CD8-positive, alpha-beta memory T cell (primary cell): ENCODE measurements at regions not wholly inside any gene's neighbourhood (a gene's known extent, or its start where the extent isn't known, plus 50 kb on each side); places are given as distances from the start of the nearest gene placed in this dataset.
"Not testable (repeated sequence)": the region's sequence is repeated elsewhere in the genome, so short reads cannot be mapped to it uniquely, and the experiment has no call there.

Experiments used
- CTCF ChIA-PET: fragments of 350-600 bp; sonication (Branson Sonifier 250); formaldehyde crosslinking; loops from one replicate; lab custom pipeline; 2021; ENCODE audit warnings: antibody characterized with exemption; lab: Charles Lee
- POLR2A ChIA-PET: fragments of 350-600 bp; sonication (Branson Sonifier 250); formaldehyde crosslinking; loops from one replicate; lab custom pipeline; 2021; ENCODE audit warnings: antibody characterized with exemption; lab: Charles Lee
- DNase-seq, 5 donors: peaks; one replicate each; pipeline versions ENCODE4 v3.0.0 to v3.0.0-alpha.2; 2020 to 2022; ENCODE audit warnings: mixed read lengths in 1 of 5
- H3K27ac ChIP-seq: one replicate; pipeline ENCODE4 v1.7.0; 2013; ENCODE audit warnings: low read depth, mild to moderate bottlenecking, low read length, moderate library complexity
- H3K27me3 ChIP-seq: 2 replicates; pipeline ENCODE4 v1.7.0; 2013; ENCODE audit warnings: low read length, mild to moderate bottlenecking; ENCODE audit not compliant: insufficient read depth, poor library complexity, severe bottlenecking
- H3K36me3 ChIP-seq: 2 replicates; pipeline ENCODE4 v1.7.0; 2013; ENCODE audit warnings: mild to moderate bottlenecking, low read length, moderate library complexity; ENCODE audit not compliant: insufficient read depth
- H3K4me1 ChIP-seq: 2 replicates; pipeline ENCODE4 v1.7.0; 2013; ENCODE audit warnings: mild to moderate bottlenecking, low read length, moderate library complexity; ENCODE audit not compliant: insufficient read depth
- H3K4me3 ChIP-seq: 2 replicates; pipeline ENCODE4 v1.7.0; 2013; ENCODE audit warnings: mild to moderate bottlenecking, low read length
- H3K9me3 ChIP-seq: 2 replicates; pipeline ENCODE4 v1.7.0; 2013; ENCODE audit warnings: mild to moderate bottlenecking, low read length
- H3K27ac Mint-ChIP-seq, 8 donors: one replicate each; pipeline ENCODE4 v1.8.0; 2020 to 2021; ENCODE audit warnings: mixed read lengths in 8 of 8, mild to moderate bottlenecking in 6 of 8, inconsistent platforms in 3 of 8, moderate library complexity in 3 of 8
- H3K27me3 Mint-ChIP-seq, 2 donors: one replicate each; pipeline ENCODE4 v1.8.0; 2020 to 2021; ENCODE audit warnings: mixed read lengths in 2 of 2, mild to moderate bottlenecking in 1 of 2, moderate library complexity in 1 of 2
- H3K36me3 Mint-ChIP-seq, 3 donors: one replicate each; pipeline ENCODE4 v1.8.0; 2020 to 2021; ENCODE audit warnings: mixed read lengths in 3 of 3, inconsistent platforms in 1 of 3, mild to moderate bottlenecking in 1 of 3
- H3K4me1 Mint-ChIP-seq, 3 donors: one replicate each; pipeline ENCODE4 v1.8.0; 2020 to 2021; ENCODE audit warnings: mixed read lengths in 3 of 3, inconsistent platforms in 1 of 3, mild to moderate bottlenecking in 1 of 3
- H3K4me3 Mint-ChIP-seq, 7 donors: one replicate each; pipeline ENCODE4 v1.8.0; 2020 to 2021; ENCODE audit warnings: mixed read lengths in 7 of 7, mild to moderate bottlenecking in 6 of 7, moderate library complexity in 4 of 7, inconsistent platforms in 2 of 7
- H3K9me3 Mint-ChIP-seq, 5 donors: one replicate each; pipeline ENCODE4 v1.8.0; 2020 to 2022; ENCODE audit warnings: mixed read lengths in 5 of 5, mild to moderate bottlenecking in 3 of 5, moderate library complexity in 2 of 5, inconsistent platforms in 1 of 5

DNA sequence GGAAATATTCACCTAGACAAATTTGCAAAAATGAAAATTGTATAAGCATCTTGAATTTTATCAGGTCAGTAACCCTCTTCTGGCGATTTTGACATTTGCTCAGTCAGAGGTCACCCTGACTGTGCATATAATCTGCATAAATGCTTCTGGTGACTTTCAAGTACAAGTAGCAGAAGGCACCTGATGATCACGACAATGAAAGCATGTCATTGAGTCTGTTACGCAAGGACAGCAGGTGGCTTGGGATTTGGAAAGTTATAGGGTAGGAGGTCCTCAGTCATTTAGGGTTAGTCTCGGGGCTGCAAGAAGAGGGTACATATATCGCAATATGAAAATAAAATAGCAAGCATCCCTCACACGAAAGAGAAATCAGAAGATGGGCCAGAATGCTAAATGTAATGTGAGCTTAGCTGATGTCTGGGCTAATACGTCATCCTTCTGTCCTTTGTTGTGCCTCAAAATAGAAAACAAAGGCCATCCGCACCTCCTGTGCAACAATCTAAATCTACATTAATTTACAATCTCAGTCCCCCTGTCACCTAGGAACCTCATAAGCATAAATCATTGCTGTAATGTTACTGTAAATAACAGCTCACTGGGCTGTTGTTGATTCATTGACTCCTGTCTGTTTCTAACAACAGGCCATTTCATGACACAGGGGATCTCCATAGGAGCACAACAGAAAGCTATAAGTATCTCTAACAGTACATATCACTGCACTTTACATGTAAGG is 155.2 kb upstream of the RSPO3 start:
- POLR2A ChIA-PET, result no interaction called here
- H3K27ac Mint-ChIP-seq, result no peak overlapping the region
- H3K27ac ChIP-seq, result no peak overlapping the region
- H3K9me3 ChIP-seq, result no peaks in the 10 kb centered on the region
- CTCF ChIA-PET, result no interaction called here
- H3K36me3 Mint-ChIP-seq, result no peaks in the 10 kb centered on the region
- H3K27me3 Mint-ChIP-seq, result no peaks in the 10 kb centered on the region
- no peak overlapping the region for H3K4me3 ChIP-seq
- H3K4me1 Mint-ChIP-seq, result no peaks in the 10 kb centered on the region
- H3K4me1 ChIP-seq, result no peaks in the 10 kb centered on the region
- no peak overlapping the region for H3K4me3 Mint-ChIP-seq
- peaks cover 0 to 2% (median 0%) of the 10 kb centered on the region in 5 donors for H3K9me3 Mint-ChIP-seq
- no peak for DNase-seq
- H3K27me3 ChIP-seq, result no peaks in the 10 kb centered on the region
- H3K36me3 ChIP-seq, result no peaks in the 10 kb centered on the region

DNA sequence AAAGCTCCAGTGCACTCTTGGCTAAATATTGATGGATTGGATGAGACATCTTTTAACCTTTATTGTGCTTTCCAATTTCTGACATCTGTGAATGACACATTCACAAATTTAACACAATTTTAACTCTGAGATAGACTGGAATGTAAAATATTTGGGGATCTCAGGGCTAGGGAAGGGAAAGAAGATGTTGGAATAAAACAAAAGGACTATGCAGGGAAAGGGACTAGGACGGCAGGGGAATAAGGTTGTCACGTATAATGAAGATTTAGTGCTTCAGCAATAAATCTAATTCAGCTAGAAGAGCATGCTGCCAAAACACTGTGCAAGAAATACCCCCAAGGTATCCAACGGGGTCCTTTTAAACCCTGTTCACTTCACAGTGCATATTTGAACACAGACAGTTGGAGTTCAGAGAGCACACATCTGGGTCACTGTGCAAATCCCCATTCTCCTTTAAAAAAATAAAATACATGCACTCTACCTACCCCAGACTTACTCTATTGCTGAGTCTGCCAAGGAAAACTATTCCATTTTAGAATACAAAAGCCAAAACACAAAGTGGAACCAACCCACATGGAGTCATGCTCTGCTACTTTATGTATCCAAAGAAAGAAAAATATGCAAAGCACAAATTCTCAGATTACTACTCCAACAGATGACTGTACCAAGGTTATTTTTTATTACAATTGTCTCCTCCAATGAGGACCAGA is 151.0 kb upstream of the RSPO3 start:
- H3K9me3 Mint-ChIP-seq, result peaks cover 0 to 2% (median 0%) of the 10 kb centered on the region in 5 donors
- no peaks in the 10 kb centered on the region for H3K36me3 Mint-ChIP-seq
- no peaks in the 10 kb centered on the region for H3K27me3 Mint-ChIP-seq
- no peak overlapping the region for H3K27ac ChIP-seq
- H3K4me1 ChIP-seq, result no peaks in the 10 kb centered on the region
- no peak overlapping the region for H3K27ac Mint-ChIP-seq
- no peaks in the 10 kb centered on the region for H3K4me1 Mint-ChIP-seq
- H3K4me3 Mint-ChIP-seq, result no peak overlapping the region
- H3K27me3 ChIP-seq, result no peaks in the 10 kb centered on the region
- POLR2A ChIA-PET, result no interaction called here
- no peak for DNase-seq
- CTCF ChIA-PET, result no interaction called here
- H3K36me3 ChIP-seq, result no peaks in the 10 kb centered on the region
- H3K4me3 ChIP-seq, result no peak overlapping the region
- no peaks in the 10 kb centered on the region for H3K9me3 ChIP-seq

DNA sequence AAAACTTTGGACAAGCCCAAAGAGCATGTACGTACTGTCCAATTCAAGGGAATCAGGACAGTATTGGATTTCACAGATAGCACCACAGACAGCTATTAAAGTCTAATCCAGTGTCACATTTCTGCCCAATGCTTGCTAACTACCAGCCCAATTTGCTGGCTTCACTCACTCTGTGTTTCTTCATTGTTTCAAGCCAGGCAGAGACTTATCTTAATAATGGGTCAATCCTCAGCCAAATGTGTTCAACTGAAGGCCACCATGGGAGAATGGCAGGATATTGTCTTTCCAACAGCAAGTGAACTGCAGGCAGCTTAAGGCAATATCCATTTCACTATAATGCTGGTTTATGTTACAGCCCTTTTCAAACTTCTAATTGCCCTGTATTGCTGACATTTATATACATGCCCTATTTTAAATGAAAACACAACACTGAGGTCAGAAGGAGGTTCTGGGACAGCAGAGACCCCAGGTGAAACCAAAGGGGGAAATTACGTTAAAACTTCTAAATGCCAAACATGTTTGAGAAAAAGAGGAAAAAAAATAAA is 142.1 kb upstream of the RSPO3 start:
- H3K4me1 ChIP-seq, result no peaks in the 10 kb centered on the region
- H3K4me3 ChIP-seq, result no peak overlapping the region
- H3K9me3 ChIP-seq, result no peaks in the 10 kb centered on the region
- no peaks in the 10 kb centered on the region for H3K9me3 Mint-ChIP-seq
- H3K27me3 ChIP-seq, result no peaks in the 10 kb centered on the region
- H3K36me3 Mint-ChIP-seq, result no peaks in the 10 kb centered on the region
- H3K4me3 Mint-ChIP-seq, result no peak overlapping the region
- no peak for DNase-seq
- ChIA-PET CTCF (no interaction called here), POLR2A (no interaction called here)
- no peak overlapping the region for H3K27ac Mint-ChIP-seq
- H3K4me1 Mint-ChIP-seq, result no peaks in the 10 kb centered on the region
- no peaks in the 10 kb centered on the region for H3K27me3 Mint-ChIP-seq
- no peaks in the 10 kb centered on the region for H3K36me3 ChIP-seq
- H3K27ac ChIP-seq, result no peak overlapping the region

DNA sequence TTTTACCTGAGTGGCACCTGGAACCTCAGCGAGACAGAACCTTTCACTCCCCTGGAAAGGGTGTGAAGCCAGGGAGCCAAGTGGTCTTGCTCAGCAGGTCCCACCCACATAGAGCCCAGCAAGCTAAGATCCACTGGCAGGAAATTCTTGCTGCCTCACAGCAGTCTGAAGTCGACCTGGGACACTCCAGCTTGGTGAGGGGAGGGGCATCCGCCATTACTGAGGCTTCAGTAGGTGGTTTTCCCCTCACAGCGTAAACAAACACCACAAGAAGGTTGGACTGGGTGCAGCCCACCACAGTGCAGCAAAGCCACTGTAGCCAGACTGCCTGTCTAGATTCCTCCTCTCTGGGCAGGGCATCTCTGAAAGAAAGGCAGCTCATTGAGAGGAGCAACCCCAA is 134.7 kb upstream of the RSPO3 start:
- ChIA-PET POLR2A (no interaction called here), CTCF (no interaction called here)
- Histone ChIP-seq H3K9me3 (no peaks in the 10 kb centered on the region), H3K36me3 (no peaks in the 10 kb centered on the region), H3K4me3 (no peak overlapping the region), H3K27me3 (no peaks in the 10 kb centered on the region), H3K27ac (no peak overlapping the region), H3K4me1 (no peaks in the 10 kb centered on the region)
- no peaks in the 10 kb centered on the region for H3K36me3 Mint-ChIP-seq
- H3K4me1 Mint-ChIP-seq, result no peaks in the 10 kb centered on the region
- peaks cover 0 to 7% (median 3%) of the 10 kb centered on the region in 5 donors for H3K9me3 Mint-ChIP-seq
- DNase-seq, result no peak
- H3K4me3 Mint-ChIP-seq, result no peak overlapping the region
- no peaks in the 10 kb centered on the region for H3K27me3 Mint-ChIP-seq
- H3K27ac Mint-ChIP-seq, result no peak overlapping the region

DNA sequence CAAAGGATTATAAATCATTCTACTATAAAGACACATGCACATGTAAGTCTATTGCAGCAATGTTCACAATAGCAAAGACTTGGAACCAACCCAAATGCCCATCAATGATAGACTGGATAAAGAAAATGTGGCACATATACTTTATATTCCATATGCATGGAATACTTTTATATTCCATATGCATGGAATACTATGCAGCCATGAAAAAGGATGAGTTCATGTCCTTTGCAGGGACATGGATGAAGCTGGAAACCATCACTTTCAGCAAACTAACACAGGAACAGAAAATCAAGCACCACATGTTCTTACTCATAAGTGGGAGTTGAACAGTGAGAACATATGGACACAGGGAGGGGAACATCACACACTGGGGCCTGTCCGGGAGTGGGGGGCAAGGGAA is 130.3 kb upstream of the RSPO3 start:
- POLR2A ChIA-PET, CTCF ChIA-PET: not testable (repeated sequence)

DNA sequence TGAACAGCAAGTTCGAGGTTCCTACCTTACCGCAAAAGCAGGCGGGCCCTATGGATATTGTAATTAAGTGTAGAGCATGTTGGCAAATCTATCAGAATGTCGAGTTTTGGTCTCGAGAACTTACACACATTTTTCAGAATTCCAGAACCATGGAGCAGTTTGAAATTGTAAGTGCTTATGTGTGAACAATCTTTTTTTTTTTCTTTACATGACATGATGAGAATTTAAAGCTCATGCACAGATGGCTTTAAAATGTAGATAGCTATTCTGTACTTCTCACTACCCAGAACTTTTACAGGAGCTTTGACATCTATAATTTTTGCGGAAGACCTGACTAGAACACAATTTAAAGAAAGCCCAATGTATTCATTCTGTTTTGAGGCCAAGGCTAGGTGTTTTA is 117.8 kb upstream of the RSPO3 start:
- Histone ChIP-seq H3K4me3 (no peak overlapping the region), H3K27me3 (no peaks in the 10 kb centered on the region), H3K36me3 (no peaks in the 10 kb centered on the region), H3K4me1 (no peaks in the 10 kb centered on the region), H3K27ac (no peak overlapping the region), H3K9me3 (no peaks in the 10 kb centered on the region)
- Mint-ChIP-seq H3K4me3 (no peak overlapping the region), H3K27me3 (peaks cover 0 to 1% of the 10 kb centered on the region in 2 donors), H3K9me3 (peaks cover 0 to 4% (median 0%) of the 10 kb centered on the region in 5 donors), H3K4me1 (no peaks in the 10 kb centered on the region), H3K27ac (no peak overlapping the region), H3K36me3 (no peaks in the 10 kb centered on the region)
- CTCF ChIA-PET, result no interaction called here
- POLR2A ChIA-PET, result no interaction called here
- no peak for DNase-seq

More for the DNA sequence above, 130.3 kb upstream of the RSPO3 start:
- not testable (repeated sequence) for H3K27ac Mint-ChIP-seq, H3K9me3 ChIP-seq, DNase-seq, H3K36me3 ChIP-seq, H3K27me3 Mint-ChIP-seq, H3K4me1 ChIP-seq, H3K36me3 Mint-ChIP-seq, H3K4me1 Mint-ChIP-seq, H3K27me3 ChIP-seq, H3K9me3 Mint-ChIP-seq, H3K27ac ChIP-seq, H3K4me3 ChIP-seq, H3K4me3 Mint-ChIP-seq

DNA sequence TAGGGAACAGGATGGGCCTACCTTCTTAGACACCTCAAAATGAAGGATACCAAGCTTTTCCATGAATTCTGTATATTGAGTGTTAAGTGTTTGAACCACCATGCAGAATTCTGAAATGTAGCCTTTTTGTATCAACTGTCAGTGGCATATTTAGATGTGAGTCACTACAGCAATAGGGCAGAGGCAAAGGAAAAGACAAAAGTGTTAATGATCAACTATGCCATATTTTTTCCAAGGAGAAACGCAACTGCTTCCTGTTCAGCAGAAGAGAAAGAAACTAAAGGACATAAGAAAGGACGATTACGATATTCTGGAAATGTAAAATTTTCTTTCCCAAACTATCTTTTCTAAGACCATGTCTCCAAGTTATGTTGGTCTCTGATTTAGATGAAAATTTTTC is 104.6 kb upstream of the RSPO3 start:
- Mint-ChIP-seq H3K4me3 (no peak overlapping the region), H3K27ac (no peak overlapping the region), H3K36me3 (no peaks in the 10 kb centered on the region), H3K9me3 (peaks cover 0 to 3% (median 0%) of the 10 kb centered on the region in 5 donors), H3K27me3 (no peaks in the 10 kb centered on the region), H3K4me1 (no peaks in the 10 kb centered on the region)
- H3K36me3 ChIP-seq, result no peaks in the 10 kb centered on the region
- H3K27me3 ChIP-seq, result no peaks in the 10 kb centered on the region
- H3K27ac ChIP-seq, result no peak overlapping the region
- ChIA-PET POLR2A (no interaction called here), CTCF (no interaction called here)
- no peak for DNase-seq
- H3K9me3 ChIP-seq, result no peaks in the 10 kb centered on the region
- no peak overlapping the region for H3K4me3 ChIP-seq
- H3K4me1 ChIP-seq, result no peaks in the 10 kb centered on the region

DNA sequence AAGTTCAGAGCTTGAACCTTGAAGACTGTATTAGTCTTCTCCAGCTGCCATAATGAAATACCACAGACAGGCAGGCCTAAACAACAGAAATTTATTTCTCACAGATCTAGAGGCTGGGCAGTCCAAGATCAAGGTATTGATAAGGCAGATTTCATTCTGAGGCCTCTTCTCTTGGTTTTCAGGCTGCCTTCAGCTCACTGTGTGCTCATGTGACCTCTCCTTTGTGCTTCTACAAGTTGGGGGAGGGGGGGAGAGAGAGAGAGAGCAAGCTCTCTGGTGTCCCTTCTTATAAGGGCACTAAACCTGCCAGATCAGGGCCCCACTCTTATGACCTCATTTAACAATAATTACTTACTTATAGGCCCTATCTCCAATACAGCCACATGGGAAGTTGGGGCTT is 102.6 kb upstream of the RSPO3 start:
- H3K4me1 ChIP-seq, result no peaks in the 10 kb centered on the region
- no peaks in the 10 kb centered on the region for H3K36me3 ChIP-seq
- CTCF ChIA-PET, result no interaction called here
- no peak overlapping the region for H3K27ac ChIP-seq
- no peak for DNase-seq
- H3K9me3 Mint-ChIP-seq, result peaks cover 0 to 5% (median 0%) of the 10 kb centered on the region in 5 donors
- no peaks in the 10 kb centered on the region for H3K4me1 Mint-ChIP-seq
- no peaks in the 10 kb centered on the region for H3K27me3 ChIP-seq
- no peaks in the 10 kb centered on the region for H3K27me3 Mint-ChIP-seq
- H3K27ac Mint-ChIP-seq, result no peak overlapping the region
- POLR2A ChIA-PET, result no interaction called here
- H3K4me3 ChIP-seq, result no peak overlapping the region
- H3K9me3 ChIP-seq, result no peaks in the 10 kb centered on the region
- no peak overlapping the region for H3K4me3 Mint-ChIP-seq
- no peaks in the 10 kb centered on the region for H3K36me3 Mint-ChIP-seq
